Erythroblast (primary cell): ENCODE measurements at regions not wholly inside any gene's neighbourhood (a gene's known extent, or its start where the extent isn't known, plus 50 kb on each side); places are given as distances from the start of the nearest gene placed in this dataset.

Source experiments
- DNase-seq, 2 experiments: peaks; one replicate each; lab custom pipeline; 2025; lab: John Stamatoyannopoulos, UW
- GATA1 ChIP-seq: IDR thresholded peaks from 2 replicates; pipeline ENCODE4 v1.6.1; 2011; ENCODE audit warnings: low read depth, mild to moderate bottlenecking, control low read depth, low read length, moderate library complexity
- POLR2A ChIP-seq: IDR thresholded peaks from 2 replicates; pipeline ENCODE4 v1.6.1; 2011; ENCODE audit warnings: mild to moderate bottlenecking, low read length

- no peak for DNase-seq
Observed at GRCh38 chr13:99897076-99897440, 74.5 kb downstream of the ZIC5 start.

GRCh38 chr13:99896369-99897075 is 75.0 kb downstream of the ZIC5 start:
- DNase-seq, result no peak
- TF ChIP-seq GATA1 (no peak), POLR2A (no peak)

More at GRCh38 chr13:99897076-99897440, 74.5 kb downstream of the ZIC5 start:
- no peak for TF ChIP-seq GATA1
- TF ChIP-seq POLR2A, result no peak

- peak in 1 of 2 experiments; percentile 5 for DNase-seq
- TF ChIP-seq POLR2A (no peak), GATA1 (no peak)
Observed at GRCh38 chr13:99895444-99896368, 75.9 kb downstream of the ZIC5 start.

GRCh38 chr13:99894840-99895443 is 76.6 kb downstream of the ZIC5 start:
- TF ChIP-seq POLR2A (no peak), GATA1 (no peak)
- DNase-seq, result no peak

- DNase-seq, result no peak
- TF ChIP-seq POLR2A (no peak), GATA1 (no peak)
Observed at GRCh38 chr13:99894105-99894839, 77.3 kb downstream of the ZIC5 start.

GRCh38 chr13:99893567-99893966 is 78.0 kb downstream of the ZIC5 start:
- TF ChIP-seq POLR2A (no peak), GATA1 (no peak)
- no peak for DNase-seq

- no peak for DNase-seq
- TF ChIP-seq POLR2A, result no peak
- no peak for TF ChIP-seq GATA1
Observed at GRCh38 chr13:99892866-99893504, 78.6 kb downstream of the ZIC5 start.

GRCh38 chr13:99892196-99892613 is 79.4 kb downstream of the ZIC5 start:
- no peak for DNase-seq
- TF ChIP-seq POLR2A (no peak), GATA1 (no peak)

GRCh38 chr13:99886706-99887105 is 84.9 kb downstream of the ZIC5 start:
- DNase-seq, result no peak

GRCh38 chr13:99884913-99885312 is 86.7 kb downstream of the ZIC5 start:
- DNase-seq, result no peak
- TF ChIP-seq GATA1, result no peak
- TF ChIP-seq POLR2A, result no peak

More at GRCh38 chr13:99886706-99887105, 84.9 kb downstream of the ZIC5 start:
- TF ChIP-seq POLR2A (no peak), GATA1 (no peak)

- DNase-seq, result no peak
- TF ChIP-seq POLR2A (no peak), GATA1 (no peak)
Observed at GRCh38 chr13:99883805-99884204, 87.8 kb downstream of the ZIC5 start.

- no peak for DNase-seq
- TF ChIP-seq POLR2A (no peak), GATA1 (no peak)
Observed at GRCh38 chr13:99878921-99879610, 92.5 kb downstream of the ZIC5 start.

- TF ChIP-seq GATA1 (no peak), POLR2A (no peak)
- DNase-seq, result no peak
Observed at GRCh38 chr13:99876651-99877050, 94.9 kb downstream of the ZIC5 start.

GRCh38 chr13:99875391-99875790 is 96.2 kb downstream of the ZIC5 start:
- no peak for TF ChIP-seq GATA1
- TF ChIP-seq POLR2A, result no peak

More at GRCh38 chr13:99875391-99875790, 96.2 kb downstream of the ZIC5 start:
- DNase-seq, result no peak
